Brain microvascular endothelial cell (primary cell): ENCODE measurements at regions not wholly inside any gene's neighbourhood (a gene's known extent, or its start where the extent isn't known, plus 50 kb on each side); places are given as distances from the start of the nearest gene placed in this dataset.
"Not testable (repeated sequence)": the region's sequence is repeated elsewhere in the genome, so short reads cannot be mapped to it uniquely, and the experiment has no call there.

Experiments used
- DNase-seq: peaks from one replicate; pipeline ENCODE4 v3.0.0-alpha.2; 2020
- H3K27ac ChIP-seq: fragments of 250-450 bp; sonication (Bioruptor Pico); 2 replicates; pipeline ENCODE4 v1.5.1; 2020; ENCODE audit warnings: mild to moderate bottlenecking, moderate library complexity
- H3K27me3 ChIP-seq: fragments of 250-450 bp; sonication (Bioruptor Pico); replicated peaks from 2 replicates; pipeline ENCODE4 v1.5.1; 2020; ENCODE audit warnings: mild to moderate bottlenecking
- H3K36me3 ChIP-seq: fragments of 250-450 bp; sonication (Bioruptor Pico); replicated peaks from 2 replicates; pipeline ENCODE4 v1.5.1; 2020; ENCODE audit warnings: mild to moderate bottlenecking
- H3K4me3 ChIP-seq: 2 replicates; pipeline ENCODE4 v1.5.1; 2011; ENCODE audit warnings: low read depth, mild to moderate bottlenecking, control low read depth, low read length, moderate library complexity
- in situ Hi-C: cut with HindIII; loops from 2 replicates; pipeline ENCODE4 v1.10.0; 2017; ENCODE audit warnings: low sequenced_read_pairs, low pct_ligation_motif_present
- TF ChIP-seq, protein P1 (sequence below): IDR thresholded peaks from 2 replicates; pipeline ENCODE4 v1.5.1; 2011; ENCODE audit warnings: low read depth, mild to moderate bottlenecking, moderate library complexity, low read length, control low read depth, inconsistent platforms; ENCODE audit errors: missing control alignments

- Histone ChIP-seq H3K27me3 (no peaks in the 10 kb centered on the region), H3K36me3 (no peaks in the 10 kb centered on the region), H3K4me3 (no peak overlapping the region), H3K27ac (no peak overlapping the region)
- TF ChIP-seq, protein P1, sequence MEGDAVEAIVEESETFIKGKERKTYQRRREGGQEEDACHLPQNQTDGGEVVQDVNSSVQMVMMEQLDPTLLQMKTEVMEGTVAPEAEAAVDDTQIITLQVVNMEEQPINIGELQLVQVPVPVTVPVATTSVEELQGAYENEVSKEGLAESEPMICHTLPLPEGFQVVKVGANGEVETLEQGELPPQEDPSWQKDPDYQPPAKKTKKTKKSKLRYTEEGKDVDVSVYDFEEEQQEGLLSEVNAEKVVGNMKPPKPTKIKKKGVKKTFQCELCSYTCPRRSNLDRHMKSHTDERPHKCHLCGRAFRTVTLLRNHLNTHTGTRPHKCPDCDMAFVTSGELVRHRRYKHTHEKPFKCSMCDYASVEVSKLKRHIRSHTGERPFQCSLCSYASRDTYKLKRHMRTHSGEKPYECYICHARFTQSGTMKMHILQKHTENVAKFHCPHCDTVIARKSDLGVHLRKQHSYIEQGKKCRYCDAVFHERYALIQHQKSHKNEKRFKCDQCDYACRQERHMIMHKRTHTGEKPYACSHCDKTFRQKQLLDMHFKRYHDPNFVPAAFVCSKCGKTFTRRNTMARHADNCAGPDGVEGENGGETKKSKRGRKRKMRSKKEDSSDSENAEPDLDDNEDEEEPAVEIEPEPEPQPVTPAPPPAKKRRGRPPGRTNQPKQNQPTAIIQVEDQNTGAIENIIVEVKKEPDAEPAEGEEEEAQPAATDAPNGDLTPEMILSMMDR: no peak
- in situ Hi-C loops: no loop called here
- no peak for DNase-seq
These were observed 406.1 kb upstream of the ONECUT1 start for GRCh38 chr15:53196242-53196641.

- in situ Hi-C loops: no loop called here
- TF ChIP-seq, protein P1: no peak
- Histone ChIP-seq H3K27me3 (no peaks in the 10 kb centered on the region), H3K27ac (no peak overlapping the region), H3K4me3 (no peak overlapping the region), H3K36me3 (no peaks in the 10 kb centered on the region)
- DNase-seq: no peak
These were observed 403.0 kb upstream of the ONECUT1 start for GRCh38 chr15:53193149-53193548.

DNA sequence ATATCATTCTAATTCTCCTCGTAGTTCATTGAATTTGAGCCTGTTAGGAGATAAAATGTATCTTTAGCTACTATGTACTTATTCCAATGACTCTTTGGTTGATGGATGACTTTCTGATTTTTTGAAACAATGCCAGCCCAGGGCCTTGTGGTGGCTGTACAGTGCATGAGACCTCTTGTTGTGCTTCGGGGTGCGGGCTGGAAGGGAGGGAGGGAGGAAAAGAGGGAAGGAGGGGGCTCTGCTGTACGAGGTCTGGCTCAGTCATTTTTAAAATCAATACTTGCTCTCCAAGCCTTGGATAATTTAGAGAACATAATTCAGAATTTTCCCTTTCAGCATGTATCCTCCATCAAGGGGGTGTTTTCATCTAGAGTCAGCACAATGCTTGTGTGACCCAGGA is 399.7 kb upstream of the ONECUT1 start:
- Histone ChIP-seq H3K27ac (no peak overlapping the region), H3K36me3 (no peaks in the 10 kb centered on the region), H3K4me3 (no peak overlapping the region), H3K27me3 (no peaks in the 10 kb centered on the region)
- TF ChIP-seq, protein P1: no peak
- in situ Hi-C loops: no loop called here
- DNase-seq: no peak

- H3K27ac ChIP-seq, H3K27me3 ChIP-seq, DNase-seq, in situ Hi-C loops, H3K4me3 ChIP-seq, H3K36me3 ChIP-seq: not testable (repeated sequence)
These were observed 393.3 kb upstream of the ONECUT1 start for GRCh38 chr15:53183449-53183848.

- DNase-seq: no peak
- H3K27ac ChIP-seq: no peak overlapping the region
- TF ChIP-seq, protein P1: no peak
- H3K4me3 ChIP-seq: no peak overlapping the region
- H3K36me3 ChIP-seq: no peaks in the 10 kb centered on the region
- no peaks in the 10 kb centered on the region for H3K27me3 ChIP-seq
- in situ Hi-C loops: no loop called here
These were observed 381.4 kb upstream of the ONECUT1 start for GRCh38 chr15:53171571-53171970.

- in situ Hi-C loops: no loop called here
- DNase-seq: no peak
These were observed 376.6 kb upstream of the ONECUT1 start for GRCh38 chr15:53166684-53167201.

More at GRCh38 chr15:53166684-53167201, 376.6 kb upstream of the ONECUT1 start:
- no peak overlapping the region for H3K27ac ChIP-seq
- H3K36me3 ChIP-seq: no peaks in the 10 kb centered on the region
- H3K4me3 ChIP-seq: no peak overlapping the region
- TF ChIP-seq, protein P1: no peak
- H3K27me3 ChIP-seq: no peaks in the 10 kb centered on the region
